ENCODE measurements at regions not wholly inside any gene's neighbourhood (a gene's known extent, or its start where the extent isn't known, plus 50 kb on each side); places are given as distances from the start of the nearest gene placed in this dataset.
A peak's percentile ranks its signal among the peaks of the same experiment; 100 is the strongest.

DNA sequence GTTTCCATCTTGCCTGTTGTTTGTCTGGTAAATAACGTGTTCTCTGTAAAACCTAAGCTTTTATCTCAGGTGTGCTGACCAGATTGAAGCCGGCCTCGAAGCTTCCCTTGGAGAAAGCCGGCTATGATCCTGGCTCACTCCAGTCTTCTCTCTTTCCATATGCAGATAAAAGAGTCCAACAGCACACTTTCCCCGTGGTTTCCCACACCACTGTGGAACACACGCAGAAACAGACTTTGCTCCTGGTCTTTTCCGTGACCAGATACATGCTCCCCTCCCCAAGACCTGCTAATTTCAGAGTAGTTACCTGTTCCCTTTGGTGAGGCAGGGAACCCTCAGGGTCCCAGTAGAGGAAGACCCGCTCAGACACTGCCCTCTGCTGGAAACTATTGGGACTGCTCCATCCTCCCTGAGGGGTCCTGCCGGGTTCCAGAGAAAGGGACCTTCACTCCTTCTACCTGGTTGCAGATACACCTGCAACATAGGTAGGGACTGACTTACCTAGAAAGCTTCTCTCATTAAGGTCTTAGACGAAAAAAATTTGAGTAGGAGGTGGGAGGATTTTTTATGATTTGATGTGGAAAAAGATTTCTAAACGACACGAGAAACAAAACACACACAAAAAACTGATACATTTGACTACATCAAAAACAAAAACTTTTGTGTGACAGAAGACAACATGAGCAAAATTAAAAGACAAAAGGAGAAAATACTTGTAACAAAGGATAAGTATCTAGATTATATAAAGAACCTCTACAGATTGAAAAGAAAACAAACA lies 415.4 kb upstream of the CCDC196 start:
- no peak for DNase-seq (ENCODE audit: low read depth)

DNA sequence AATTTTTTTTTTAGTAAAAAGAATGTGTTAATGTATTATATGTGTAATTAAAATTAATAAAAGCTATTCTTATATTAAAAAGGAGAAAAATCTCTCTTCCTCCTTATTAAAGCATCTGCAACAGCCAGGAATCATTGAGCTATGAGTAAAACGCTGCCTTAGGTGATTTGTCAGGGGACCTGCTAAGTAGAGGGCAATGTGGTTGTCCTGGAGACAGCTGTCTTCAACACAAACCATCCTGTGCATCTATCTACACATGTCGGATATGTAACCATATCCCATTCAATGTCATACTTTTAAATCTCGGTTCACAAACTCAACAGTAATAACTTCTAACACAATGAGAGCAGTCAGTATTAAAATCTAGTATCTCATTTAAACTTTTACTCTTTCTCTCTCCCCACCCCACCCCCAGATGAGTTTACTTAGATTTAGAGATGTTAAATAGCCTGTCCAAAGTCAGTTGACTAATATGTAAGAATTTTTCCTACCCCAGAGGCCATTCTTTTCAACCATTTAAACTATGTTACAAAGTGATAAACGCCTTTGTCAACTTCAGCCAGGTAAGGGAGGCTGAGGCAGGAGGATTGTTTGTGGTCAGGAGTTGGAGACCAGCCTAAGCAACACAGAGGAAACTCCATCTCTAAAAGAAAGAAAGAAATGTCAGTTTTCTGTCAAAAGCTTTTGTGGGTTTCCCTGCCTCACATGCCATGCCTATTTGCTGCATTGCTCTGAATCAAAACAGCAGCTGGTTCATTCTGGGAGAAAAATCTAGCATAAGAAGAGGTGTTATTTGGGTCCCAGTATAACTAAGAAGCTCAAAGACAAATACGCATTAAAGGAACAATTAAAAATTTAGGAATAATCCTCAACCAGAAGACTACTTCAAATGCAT lies 413.7 kb upstream of the CCDC196 start:
- no peak for DNase-seq (ENCODE audit: low read depth)

DNA sequence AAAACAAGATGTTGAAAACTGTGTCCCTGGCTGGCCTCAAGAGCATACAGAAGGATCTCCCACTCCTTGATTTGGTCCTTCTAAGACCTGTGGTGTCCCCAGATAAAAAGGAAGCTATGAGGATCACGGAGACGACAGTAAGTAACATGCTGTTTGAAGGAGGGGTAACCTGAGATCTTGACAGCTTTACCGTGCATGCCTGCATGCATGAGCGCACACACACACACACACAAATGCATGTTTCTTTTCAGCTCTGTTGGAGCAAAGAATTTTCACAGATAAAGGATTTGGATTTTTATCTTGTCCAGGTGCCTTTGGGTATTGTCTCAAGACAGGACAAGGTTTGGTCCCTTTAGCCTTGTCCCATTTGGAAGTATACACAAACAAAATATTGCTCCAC lies 411.6 kb upstream of the CCDC196 start:
- DNase-seq (ENCODE audit: low read depth), result no peak

DNA sequence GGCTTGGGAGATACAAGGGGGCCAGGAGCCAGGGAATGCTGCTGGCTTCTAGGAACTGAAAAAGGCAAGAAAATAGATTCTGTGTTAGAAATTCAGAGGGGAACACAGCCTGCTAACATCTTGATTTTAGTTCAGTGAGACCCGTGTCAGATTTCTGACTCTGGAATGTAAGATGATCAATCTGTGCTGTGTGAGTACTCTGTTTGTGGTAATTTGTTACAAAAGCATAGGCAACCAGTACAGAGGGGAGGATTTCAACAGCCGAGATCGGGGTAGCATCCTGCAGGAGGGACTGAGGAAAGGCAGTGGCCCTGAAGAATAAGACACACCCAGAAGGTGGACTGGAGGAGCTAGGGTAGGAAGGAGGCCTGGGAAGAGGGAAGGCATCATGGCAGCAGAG lies 410.0 kb upstream of the CCDC196 start:
- DNase-seq (ENCODE audit: low read depth), result no peak

DNA sequence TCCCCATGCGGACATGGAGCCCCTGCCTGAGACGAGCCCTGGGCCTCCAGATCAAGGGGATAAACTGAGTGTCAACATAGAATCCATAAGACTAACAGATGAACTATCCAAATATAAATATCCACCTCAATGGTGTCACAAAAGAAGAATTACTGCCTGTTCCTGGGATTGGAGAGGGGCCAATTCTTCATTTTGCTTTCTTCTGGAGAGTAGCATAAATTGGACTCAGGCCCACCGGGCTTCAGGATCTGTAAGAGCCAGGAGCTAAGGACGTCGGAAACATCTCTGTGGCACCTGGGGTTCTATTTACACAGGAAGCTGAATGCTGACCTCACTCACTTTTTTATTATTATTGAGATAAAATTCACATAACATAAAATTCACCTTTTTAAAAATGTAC lies 408.2 kb upstream of the CCDC196 start:
- no peak for DNase-seq (ENCODE audit: low read depth)

DNA sequence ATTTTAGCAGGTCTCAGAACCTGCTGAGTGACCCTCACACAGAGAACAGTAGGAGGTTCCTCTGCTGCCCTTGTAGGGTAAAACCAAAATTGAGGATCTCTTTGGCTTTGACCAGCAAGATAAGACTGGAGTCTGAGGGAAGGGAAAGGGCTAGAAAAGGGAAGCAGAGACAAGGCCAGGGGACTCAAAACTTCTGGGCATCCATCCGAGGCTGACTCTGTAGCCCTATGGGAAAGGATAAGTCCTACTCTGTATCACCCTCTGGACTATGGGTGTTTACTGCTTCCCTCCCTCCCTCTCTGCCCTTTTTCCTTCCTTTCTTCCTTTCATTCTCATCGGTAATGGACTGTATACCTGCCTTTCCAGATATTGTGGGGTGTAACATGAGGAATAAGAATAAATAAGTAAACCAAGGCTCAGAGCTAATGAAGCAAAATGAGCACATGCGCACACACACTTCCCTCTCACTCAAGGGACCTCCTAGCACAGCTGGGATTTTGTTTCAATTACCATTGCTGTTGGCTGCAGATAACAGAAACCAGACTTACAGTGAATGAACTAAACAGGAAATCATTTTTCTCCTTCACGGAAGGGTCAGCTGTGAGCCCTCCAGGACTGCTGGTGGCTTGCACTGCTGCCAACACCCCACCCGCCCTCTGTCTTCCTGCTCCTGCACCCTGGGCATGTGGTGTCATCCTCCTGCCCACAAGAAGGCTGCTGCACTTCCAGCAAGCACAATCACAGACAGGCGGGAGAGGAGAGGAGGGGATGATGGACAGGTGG lies 404.4 kb upstream of the CCDC196 start:
- no peak for DNase-seq (ENCODE audit: low read depth)

DNA sequence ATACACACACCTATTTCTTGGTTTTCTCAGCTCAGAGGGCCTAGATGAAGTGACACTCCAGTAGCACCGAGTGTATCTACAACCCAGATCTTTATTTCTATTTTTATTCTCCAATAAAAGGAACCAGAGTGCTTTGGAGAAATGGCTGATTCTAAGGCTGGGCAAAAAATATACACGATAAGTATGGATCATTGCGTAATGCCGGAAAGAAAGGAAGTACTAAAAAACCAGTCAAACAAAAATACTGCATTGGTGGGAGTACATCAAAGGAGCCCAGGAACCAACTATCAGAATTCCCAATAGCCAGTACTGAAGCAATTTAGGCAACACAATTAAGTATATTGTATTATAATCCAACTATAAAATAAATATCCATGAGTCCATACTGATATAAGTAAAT lies 400.9 kb upstream of the CCDC196 start:
- DNase-seq (ENCODE audit: low read depth), result no peak

DNA sequence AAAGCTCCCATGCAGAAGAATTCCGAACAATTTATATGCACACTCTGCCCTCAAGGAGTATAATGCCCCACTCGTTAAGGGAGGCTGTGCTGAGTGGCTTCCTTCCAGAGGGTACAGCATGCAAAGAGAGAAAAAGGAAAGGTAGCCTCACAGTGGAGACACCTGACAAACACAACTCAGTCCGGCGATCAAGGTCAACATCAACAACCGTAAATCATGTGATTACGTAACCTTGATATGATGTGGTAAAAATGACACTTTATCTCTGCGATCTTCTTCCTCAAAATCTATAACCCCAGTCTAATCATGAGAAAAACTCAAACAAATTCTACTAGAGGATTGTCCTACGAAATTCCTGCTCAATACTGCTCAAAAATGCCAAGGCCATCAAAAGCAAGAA lies 400.5 kb upstream of the CCDC196 start:
- no peak for DNase-seq (ENCODE audit: low read depth)

DNA sequence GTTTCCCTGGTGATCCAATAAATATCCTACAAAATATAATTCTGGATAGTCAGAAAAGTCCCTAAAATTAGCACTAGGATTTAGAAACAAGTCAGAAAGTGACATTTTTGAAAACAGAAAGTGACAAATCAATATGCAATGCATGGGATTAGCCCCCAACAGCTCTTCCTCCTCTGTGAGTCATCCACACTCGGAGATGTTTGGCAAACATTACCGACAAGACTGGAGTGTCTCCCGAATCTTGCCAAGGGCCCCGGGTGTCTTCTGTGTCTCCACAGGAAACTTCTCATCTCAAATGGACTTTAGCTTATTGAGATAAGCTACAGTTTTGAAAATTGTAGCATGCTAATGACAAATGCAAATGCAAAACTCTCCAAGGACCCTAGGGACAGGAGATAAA lies 398.9 kb upstream of the CCDC196 start:
- DNase-seq (ENCODE audit: low read depth), result peak; percentile 32

DNA sequence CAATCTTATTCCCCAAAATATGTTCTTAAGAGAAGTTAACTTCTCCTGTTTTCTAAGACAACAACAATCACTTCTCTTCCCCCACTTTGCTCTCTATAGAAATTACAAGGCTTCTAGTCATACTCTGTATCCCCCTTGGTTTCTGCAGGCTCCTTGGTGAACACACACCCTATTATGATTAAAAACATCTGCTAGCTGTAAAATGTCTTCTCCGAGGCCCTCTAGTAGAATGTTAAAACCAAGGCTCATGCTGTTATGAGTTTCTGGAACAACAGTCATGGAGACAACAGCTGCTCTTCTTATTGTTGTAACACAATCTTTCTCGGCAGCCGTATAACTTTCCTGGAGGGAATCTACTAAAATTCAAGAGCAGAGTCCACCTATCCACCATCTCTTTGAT lies 397.5 kb upstream of the CCDC196 start:
- DNase-seq (ENCODE audit: low read depth), result peak; percentile 46

DNA sequence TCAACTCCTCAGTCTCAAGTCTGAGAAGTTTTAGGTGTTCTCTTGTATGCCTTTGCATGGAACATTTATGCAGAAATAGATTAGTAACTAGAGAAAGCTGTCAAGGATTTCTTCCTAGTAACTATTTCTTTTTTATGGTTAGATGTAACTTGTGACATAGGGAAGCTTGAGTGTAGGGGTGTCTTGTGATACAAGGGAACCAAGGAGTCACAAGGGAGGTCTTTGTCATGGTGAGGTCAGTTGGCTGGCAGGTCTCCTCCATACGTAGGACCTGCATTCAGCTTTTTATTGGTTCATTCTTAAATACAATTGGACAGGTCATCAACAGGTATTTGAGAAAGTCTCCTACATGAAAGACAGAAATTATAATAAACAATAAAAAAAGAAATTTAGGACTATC lies 394.0 kb upstream of the CCDC196 start:
- no peak for DNase-seq (ENCODE audit: low read depth)

DNA sequence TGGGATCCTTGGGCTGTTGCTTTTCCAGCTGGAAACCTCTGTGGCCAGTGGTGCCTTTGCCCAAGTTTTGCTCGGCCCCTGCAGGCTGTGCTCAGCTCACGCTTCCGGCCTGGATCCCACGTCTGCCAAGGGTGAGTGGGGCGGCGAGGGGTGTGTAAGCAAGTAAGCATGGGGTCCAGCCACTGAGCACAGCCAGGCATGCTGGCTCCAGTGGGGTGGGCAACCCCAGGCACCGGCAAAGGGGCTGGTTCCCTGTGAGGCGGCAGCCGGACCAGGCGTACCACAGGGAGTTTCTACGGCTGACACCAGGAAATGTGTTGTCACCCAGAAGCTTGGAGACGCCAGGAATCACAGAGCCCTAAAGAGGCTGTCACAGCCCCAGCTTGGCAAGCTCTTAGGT lies 393.4 kb upstream of the CCDC196 start:
- DNase-seq (ENCODE audit: low read depth), result no peak

DNA sequence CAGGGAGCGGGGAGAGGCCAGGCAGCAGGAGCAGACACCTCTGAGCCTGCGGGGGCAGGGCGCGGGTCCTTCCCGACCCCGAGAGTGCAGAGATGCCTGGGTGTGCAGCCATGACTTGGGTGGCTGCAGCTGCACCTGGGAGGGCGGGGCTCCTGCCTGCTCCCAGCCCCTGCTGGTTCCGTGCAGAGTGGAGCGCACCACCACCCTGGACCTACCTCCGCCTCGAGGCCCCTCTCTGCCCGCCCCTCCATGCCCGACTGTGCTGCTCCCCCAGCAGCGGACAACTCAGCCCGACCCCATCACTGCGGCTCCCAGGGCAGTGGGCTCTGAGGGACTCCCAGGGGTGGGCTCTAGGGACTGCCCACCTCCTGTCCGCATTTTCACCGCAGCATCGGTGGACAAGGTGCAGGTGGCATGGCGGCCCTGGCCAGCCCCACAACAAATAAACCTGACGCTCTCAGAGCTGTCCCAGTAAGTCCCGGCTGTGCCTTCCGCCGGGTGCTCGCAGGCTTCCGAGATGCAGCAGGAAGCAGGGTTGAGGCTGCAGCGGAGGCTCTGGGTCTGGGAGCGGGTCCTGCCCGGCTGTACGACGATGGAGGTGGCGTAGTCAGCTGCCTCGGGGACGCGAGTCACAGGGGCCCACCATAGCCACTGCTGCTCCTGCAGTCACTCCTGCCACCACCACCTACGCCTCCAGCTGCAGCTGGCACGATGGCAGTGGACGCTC lies 392.0 kb upstream of the CCDC196 start:
- DNase-seq (ENCODE audit: low read depth), result no peak

DNA sequence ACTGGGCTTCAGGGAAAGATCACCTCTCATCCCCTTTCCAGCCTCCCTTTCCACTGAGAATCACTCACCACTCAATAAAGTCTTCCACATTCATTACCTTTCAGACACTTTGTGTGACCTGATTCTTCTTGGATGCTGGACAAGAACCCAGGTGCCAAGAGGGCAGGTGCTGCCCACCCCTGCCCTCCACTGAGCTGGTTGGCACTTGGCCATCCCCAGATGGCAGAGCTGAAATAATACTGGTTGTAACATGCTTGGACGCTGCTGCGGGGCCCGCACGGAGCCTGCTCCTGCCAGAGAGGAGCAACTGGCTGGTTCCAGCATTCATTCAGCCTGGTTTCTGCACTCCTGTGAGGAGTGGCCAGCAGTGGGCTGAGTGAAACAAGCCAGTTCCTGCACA lies 386.7 kb upstream of the CCDC196 start:
- DNase-seq (ENCODE audit: low read depth), result no peak

DNA sequence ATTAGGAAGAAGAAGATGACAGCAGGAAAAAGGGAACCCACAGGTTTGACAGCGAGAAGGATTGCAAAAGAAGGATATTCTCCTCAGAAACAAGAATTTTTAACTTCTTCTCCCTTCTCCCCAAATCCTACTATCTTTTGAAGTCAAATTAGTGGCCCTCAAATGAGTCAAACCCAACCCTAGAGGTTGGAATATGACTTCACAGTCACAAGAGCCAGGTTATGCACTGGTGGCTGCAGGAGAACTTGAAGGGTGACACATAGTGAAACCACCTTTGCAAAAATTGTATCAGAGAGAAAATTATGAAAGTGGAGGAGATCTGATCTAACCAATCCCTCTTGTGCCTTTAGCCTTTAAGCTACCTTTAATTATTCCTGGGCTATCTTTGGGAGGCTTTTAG lies 386.2 kb upstream of the CCDC196 start:
- DNase-seq (ENCODE audit: low read depth), result no peak

DNA sequence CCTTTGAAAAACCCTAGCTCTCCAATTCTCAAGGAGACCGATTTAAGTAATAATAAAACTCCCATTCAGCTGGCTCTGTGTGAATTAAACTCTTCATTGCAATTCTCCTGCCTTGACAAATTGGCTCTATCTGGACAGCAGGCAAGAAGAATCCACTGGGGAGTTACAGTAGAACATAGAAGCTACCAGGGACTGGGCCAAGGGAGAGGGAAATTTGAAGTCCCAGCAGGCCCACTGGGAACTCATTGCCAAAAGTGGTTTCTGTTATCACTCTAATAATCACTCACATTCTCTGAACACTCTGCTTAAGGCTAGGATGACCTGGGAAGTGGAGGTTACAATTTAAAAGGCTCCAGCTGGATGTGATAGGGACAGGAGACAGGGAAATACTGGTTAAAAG lies 384.5 kb upstream of the CCDC196 start:
- no peak for DNase-seq (ENCODE audit: low read depth)

DNA sequence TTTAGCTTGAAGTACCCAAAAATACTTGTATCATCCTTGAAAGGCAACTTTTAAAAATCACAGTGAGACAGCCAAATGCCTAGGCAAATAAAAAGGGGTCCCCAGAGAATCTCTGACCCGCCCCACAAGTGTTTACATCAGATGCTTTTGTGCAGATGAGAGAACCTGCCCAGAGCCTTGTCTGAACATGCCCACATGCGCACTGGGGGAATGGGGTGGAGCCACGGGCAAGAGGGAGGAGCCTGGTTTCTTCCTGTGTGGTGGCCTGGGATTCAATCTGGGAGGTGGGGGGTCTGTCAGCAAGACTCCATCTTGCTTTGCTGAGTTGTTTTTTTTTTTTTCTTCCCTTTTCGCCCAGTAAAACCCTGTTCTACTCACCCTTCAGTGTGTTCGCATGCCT lies 381.7 kb upstream of the CCDC196 start:
- DNase-seq (ENCODE audit: low read depth), result no peak

DNA sequence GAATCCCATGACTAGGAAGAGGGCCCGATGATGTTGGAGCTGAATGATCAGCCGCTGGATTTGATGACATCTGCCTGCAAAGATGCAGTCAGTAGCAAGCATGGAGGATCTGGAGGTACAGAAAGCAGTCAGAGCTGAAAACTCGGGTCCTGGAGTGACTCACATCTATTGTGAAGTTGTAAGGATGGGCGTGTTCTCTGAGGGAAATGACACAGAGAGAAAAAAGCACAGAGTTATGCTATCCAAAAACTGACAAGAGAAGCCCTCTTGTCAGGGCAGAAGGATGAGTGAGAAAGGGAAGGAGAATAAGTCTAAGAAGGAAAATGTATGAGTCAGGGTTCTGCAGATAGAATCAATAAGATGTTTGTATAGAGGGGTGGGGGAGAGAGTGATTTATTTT lies 380.4 kb upstream of the CCDC196 start:
- peak; percentile 30 for DNase-seq (ENCODE audit: low read depth)

DNA sequence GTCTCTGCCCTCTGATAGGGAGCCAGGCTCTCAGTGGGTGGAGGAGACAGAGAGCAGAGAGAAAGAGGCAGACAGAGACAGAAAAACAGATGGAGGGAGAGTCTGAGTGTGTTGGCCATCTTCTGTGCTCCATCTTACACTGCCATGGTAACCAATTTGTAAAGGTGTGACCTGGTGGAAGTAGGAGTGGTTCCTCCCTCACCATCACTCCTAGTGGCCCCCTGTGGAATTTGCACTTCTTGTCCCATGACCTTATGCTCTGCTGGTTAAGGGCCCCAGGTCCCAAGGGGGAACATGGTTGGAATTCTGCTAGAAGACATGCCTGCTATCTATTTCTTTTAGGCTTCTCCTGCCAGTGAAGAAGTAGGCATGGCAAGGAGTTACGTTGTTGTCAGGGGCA lies 376.7 kb upstream of the CCDC196 start:
- DNase-seq (ENCODE audit: low read depth), result no peak

DNA sequence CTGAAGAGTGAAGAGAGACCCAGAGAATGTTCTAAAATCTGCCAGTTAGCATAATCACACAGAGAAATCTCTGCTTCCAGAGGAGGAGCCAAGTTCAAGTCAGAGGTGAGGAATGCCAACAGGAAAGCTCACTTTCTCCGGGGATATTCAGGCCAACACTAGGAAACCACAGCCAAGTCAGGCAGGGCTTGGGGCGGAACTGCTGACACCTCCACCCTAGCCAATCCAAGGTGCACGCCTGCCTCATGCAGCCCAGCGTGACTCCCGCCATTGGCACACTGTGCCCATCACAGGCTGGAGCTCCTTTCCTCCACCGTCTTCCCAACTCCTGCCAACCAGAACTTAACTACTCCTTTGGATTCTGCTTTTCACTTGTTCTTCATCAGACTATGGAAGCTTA lies 374.3 kb upstream of the CCDC196 start:
- no peak for DNase-seq (ENCODE audit: low read depth)

DNA sequence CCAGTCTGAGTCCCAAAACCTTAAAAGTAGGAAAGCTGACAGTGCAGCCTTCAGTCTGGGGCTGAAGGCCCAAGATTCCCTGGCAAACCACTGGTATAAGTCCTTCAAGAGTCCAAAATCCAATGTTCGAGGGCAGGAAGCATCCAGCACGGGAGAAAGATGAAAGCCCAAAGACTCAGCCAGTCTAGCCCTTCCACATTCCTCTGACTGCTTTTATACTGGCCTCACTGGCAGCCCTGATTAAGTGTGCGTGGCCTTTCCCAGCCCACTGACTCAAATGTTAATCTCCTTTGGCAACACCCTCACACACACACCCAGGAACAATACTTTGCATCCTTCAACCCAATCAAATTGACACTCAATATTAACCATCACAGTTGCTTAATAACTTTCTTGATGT lies 372.1 kb upstream of the CCDC196 start:
- no peak for DNase-seq (ENCODE audit: low read depth)
